BJ (cell line): ENCODE measurements at regions not wholly inside any gene's neighbourhood (a gene's known extent, or its start where the extent isn't known, plus 50 kb on each side); places are given as distances from the start of the nearest gene placed in this dataset.

Source experiments
- CTCF ChIA-PET: fragments of 350-600 bp; formaldehyde crosslinking; extraction: SDS; loops from one replicate; lab custom pipeline; 2021; ENCODE audit warnings: antibody characterized with exemption, inconsistent platforms; lab: Yijun Ruan, JAX
- POLR2A ChIA-PET: fragments of 300-600 bp; sonication (Branson Sonifier 250); formaldehyde crosslinking; extraction: SDS; loops from one replicate; lab custom pipeline; 2021; ENCODE audit warnings: antibody characterized with exemption; lab: Charles Lee
- DNase-seq: peaks from one replicate; pipeline ENCODE4 v3.0.0-alpha.2; 2011; ENCODE audit warnings: low read depth
- H3K27me3 ChIP-seq: 2 replicates; pipeline ENCODE4 v1.6.0; 2011; ENCODE audit warnings: low read length; ENCODE audit not compliant: control insufficient read depth, insufficient read depth
- H3K36me3 ChIP-seq: 2 replicates; pipeline ENCODE4 v1.5.1; 2011; ENCODE audit warnings: low read length; ENCODE audit not compliant: control insufficient read depth, insufficient read depth
- H3K4me3 ChIP-seq: 2 replicates; pipeline ENCODE4 v1.5.1; 2011; ENCODE audit warnings: low read depth, mild to moderate bottlenecking, control low read depth, low read length
- TF ChIP-seq, protein P1 (sequence below): IDR thresholded peaks from 2 replicates; pipeline ENCODE4 v1.5.1; 2011; ENCODE audit warnings: low read depth, mild to moderate bottlenecking, control low read depth, inconsistent platforms, low read length, moderate library complexity; ENCODE audit not compliant: insufficient read depth

DNA sequence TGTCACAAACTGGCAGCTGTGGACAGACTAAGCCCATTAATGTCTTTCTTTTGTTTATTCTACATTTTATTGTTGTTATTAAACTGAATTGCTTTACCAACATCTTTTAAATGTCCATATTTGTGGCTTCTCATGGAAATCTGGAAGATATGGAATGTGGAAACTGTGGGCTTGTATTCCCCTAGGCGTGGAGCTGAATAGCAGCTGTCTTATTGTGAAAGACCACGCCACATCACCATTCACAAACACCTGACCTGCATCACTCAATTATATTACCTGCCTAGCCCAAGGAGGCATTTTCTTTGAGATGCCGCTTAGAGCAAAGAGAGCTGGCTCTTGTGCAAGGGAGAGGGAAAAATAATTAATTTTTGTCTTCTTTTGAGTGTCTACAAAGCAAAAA lies 96.9 kb upstream of the GPRIN3 start:
- CTCF ChIA-PET, result no interaction called here
- TF ChIP-seq, protein P1, sequence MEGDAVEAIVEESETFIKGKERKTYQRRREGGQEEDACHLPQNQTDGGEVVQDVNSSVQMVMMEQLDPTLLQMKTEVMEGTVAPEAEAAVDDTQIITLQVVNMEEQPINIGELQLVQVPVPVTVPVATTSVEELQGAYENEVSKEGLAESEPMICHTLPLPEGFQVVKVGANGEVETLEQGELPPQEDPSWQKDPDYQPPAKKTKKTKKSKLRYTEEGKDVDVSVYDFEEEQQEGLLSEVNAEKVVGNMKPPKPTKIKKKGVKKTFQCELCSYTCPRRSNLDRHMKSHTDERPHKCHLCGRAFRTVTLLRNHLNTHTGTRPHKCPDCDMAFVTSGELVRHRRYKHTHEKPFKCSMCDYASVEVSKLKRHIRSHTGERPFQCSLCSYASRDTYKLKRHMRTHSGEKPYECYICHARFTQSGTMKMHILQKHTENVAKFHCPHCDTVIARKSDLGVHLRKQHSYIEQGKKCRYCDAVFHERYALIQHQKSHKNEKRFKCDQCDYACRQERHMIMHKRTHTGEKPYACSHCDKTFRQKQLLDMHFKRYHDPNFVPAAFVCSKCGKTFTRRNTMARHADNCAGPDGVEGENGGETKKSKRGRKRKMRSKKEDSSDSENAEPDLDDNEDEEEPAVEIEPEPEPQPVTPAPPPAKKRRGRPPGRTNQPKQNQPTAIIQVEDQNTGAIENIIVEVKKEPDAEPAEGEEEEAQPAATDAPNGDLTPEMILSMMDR, result no peak
- POLR2A ChIA-PET, result no interaction called here
- no peaks in the 10 kb centered on the region for H3K36me3 ChIP-seq
- H3K4me3 ChIP-seq, result no peak overlapping the region
- H3K27me3 ChIP-seq, result no peaks in the 10 kb centered on the region
- DNase-seq, result peak; percentile 19

DNA sequence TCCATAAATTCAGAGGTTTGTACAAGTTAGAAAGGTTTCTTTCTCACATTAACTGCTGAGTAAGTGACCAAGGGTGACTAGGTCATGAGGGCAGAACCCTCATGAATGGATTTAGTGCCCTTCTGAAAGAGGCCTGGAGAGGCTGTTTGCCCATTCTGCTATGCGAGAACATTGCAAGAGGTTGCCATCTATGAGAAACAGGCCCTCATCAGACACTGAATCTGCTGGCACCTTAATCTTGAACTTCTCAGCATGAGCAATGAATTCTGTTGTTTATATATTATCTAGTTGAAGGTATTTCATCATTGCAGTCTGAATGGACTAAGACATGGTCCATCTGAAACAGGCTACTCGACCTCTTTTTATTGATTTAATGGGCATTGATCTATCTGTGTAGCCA lies 96.2 kb upstream of the GPRIN3 start:
- Histone ChIP-seq H3K4me3 (no peak overlapping the region), H3K36me3 (no peaks in the 10 kb centered on the region), H3K27me3 (no peaks in the 10 kb centered on the region)
- TF ChIP-seq, protein P1, result no peak
- ChIA-PET CTCF (no interaction called here), POLR2A (no interaction called here)
- no peak for DNase-seq

DNA sequence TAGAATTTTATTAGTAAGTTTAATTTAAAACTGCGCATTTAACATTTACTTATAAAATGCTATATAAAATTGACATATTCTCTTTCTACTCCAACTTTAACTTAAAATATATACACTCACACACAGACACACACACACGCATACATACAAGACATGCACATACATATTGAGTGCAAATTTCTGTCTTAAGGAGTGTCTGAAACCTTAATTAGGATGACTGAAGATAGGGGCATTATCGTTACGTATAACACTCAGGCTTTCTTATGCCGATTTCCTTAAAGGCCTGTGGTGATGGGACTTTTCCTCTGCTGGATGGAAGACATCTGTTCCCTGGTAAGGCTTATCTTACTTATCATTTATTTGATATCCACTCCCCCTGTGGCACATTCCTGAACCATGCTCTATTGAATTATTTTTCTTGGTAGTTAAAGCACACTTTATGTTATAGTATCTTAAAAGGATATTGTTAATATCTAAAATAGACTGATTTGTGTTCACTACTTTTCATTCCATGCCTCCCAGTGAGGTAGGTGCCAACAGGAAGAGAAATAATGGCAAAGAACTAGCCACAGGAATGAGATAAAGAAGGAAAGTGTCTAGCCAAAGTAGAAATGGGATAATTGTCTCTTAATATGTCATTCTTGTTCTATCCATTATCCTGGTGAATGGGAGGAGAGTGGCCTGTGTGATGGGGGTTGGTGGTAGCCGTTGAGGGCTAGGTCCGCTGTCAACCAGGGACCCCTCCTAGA lies 92.9 kb upstream of the GPRIN3 start:
- ChIA-PET POLR2A (no interaction called here), CTCF (no interaction called here)
- Histone ChIP-seq H3K27me3 (no peaks in the 10 kb centered on the region), H3K36me3 (no peaks in the 10 kb centered on the region), H3K4me3 (no peak overlapping the region)
- no peak for DNase-seq
- TF ChIP-seq, protein P1, result no peak

DNA sequence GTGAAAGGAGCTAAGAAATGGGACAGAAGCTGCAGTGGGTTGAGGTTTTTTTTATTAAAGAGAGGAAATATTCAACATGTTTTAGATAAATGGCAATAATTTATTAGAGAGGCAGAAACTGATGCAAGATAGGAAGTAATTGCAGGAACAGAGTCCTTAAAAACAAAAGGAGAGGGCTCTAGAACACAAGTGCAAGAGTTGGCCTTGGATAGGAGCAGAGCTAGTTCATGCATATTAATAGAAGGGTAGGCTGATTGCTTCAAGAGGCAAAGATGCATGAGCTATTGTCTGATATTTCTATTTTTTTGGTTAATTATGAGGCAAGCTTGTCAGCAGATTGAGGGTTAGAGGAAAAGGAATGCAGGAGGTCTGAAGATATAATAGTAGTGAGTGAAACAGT lies 91.0 kb upstream of the GPRIN3 start:
- Histone ChIP-seq H3K36me3 (no peaks in the 10 kb centered on the region), H3K4me3 (no peak overlapping the region), H3K27me3 (no peaks in the 10 kb centered on the region)
- TF ChIP-seq, protein P1, result no peak
- CTCF ChIA-PET, result interaction anchor here (0.9 to 1.4 kb wide), 3 partner anchors 10 to 90 kb away, joined by 3 to 4 read pairs (median 4); no protein-coding TSS in a partner anchor
- no peak for DNase-seq
- POLR2A ChIA-PET, result no interaction called here

DNA sequence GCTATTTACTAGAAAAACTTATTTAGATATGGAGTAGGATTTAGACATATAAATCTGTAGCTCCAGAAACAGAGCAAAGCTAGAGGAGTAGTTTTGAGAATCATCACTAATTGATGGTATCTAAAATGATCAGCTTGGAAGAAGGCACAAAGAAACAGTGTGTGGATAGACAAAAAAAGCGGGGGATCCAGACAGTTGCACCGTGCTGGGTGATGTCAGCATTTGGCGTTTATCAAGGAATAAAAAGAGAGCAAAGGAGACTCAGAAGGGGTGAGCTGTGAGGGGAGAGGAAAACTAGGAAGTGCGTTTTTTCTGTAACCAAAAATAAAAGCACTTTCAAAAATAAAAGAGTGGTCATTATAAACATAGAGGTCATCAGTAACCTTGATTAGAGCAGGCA lies 90.5 kb upstream of the GPRIN3 start:
- Histone ChIP-seq H3K36me3 (no peaks in the 10 kb centered on the region), H3K4me3 (no peak overlapping the region), H3K27me3 (no peaks in the 10 kb centered on the region)
- CTCF ChIA-PET, result interaction anchor here (1.0 kb wide), 1 partner anchor 9 kb away, joined by 4 read pairs; no protein-coding TSS in a partner anchor
- POLR2A ChIA-PET, result no interaction called here
- TF ChIP-seq, protein P1, result no peak
- DNase-seq, result no peak
